H1 (cell line): ENCODE measurements at regions not wholly inside any gene's neighbourhood (a gene's known extent, or its start where the extent isn't known, plus 50 kb on each side); places are given as distances from the start of the nearest gene placed in this dataset.
A peak's percentile ranks its signal among the peaks of the same experiment; 100 is the strongest.

Source experiments
- CTCF ChIA-PET: fragments of 300-600 bp; sonication (Branson Sonifier 250); formaldehyde crosslinking; loops from one replicate; lab custom pipeline; 2021; ENCODE audit not compliant: partially characterized antibody; lab: Charles Lee
- POLR2A ChIA-PET: fragments of 300-600 bp; sonication (Branson Sonifier 250); formaldehyde crosslinking; loops from one replicate; lab custom pipeline; 2021; ENCODE audit warnings: inconsistent platforms; ENCODE audit not compliant: partially characterized antibody; lab: Charles Lee
- DNase-seq, 2 experiments: peaks; one replicate each; pipeline versions ENCODE4 v3.0.0 to v3.0.0-alpha.2; 2010 to 2022; ENCODE audit warnings: low spot score in 2 of 2, low read depth in 1 of 2, mixed read lengths in 1 of 2
- FAIRE-seq: peaks from 2 replicates; lab custom pipeline; 2011; peaks lifted over from hg19 to GRCh38; lab: Jason Lieb, UNC
- H2AFZ ChIP-seq: 2 replicates; pipeline ENCODE4 v1.8.1; 2012; ENCODE audit warnings: low read length, inconsistent platforms
- H2AK5ac ChIP-seq: 2 replicates; pipeline ENCODE4 v1.6.1; 2013; ENCODE audit warnings: low read depth, low read length
- H2BK120ac ChIP-seq: replicated peaks from 2 replicates; pipeline ENCODE3; 2013; ENCODE audit warnings: low read depth, low read length, inconsistent platforms
- H2BK12ac ChIP-seq: 2 replicates; pipeline ENCODE4 v1.6.1; 2013; ENCODE audit warnings: low read depth, low read length
- H2BK15ac ChIP-seq: 2 replicates; pipeline ENCODE4 v1.6.1; 2013; ENCODE audit warnings: low read length
- H2BK20ac ChIP-seq: 2 replicates; pipeline ENCODE4 v1.6.1; 2013; ENCODE audit warnings: low read length
- H2BK5ac ChIP-seq: 2 replicates; pipeline ENCODE4 v1.6.1; 2013; ENCODE audit warnings: low read depth, low read length
- H3K14ac ChIP-seq: 2 replicates; pipeline ENCODE4 v1.6.1; 2013; ENCODE audit warnings: inconsistent platforms; ENCODE audit not compliant: insufficient read length
- H3K18ac ChIP-seq: 2 replicates; pipeline ENCODE4 v1.6.1; 2013; ENCODE audit warnings: low read length; ENCODE audit errors: extremely low read depth
- H3K23ac ChIP-seq: 2 replicates; pipeline ENCODE4 v1.6.1; 2013; ENCODE audit warnings: inconsistent platforms; ENCODE audit not compliant: insufficient read length
- H3K23me2 ChIP-seq: 2 replicates; pipeline ENCODE4 v1.6.1; 2013; ENCODE audit warnings: low read depth, low read length
- H3K27ac ChIP-seq: 2 replicates; pipeline ENCODE4 v1.6.1; 2011; ENCODE audit warnings: low read depth, low read length, inconsistent platforms
- H3K27me3 ChIP-seq, 4 experiments: replicated peaks in 1 of 4; 1 replicate in 1 of 4; 2 replicates in 3 of 4; pipeline versions ENCODE4 v1.6.1 to v1.8.1; 2011 to 2013; ENCODE audit warnings: low read length in 3 of 4, mild to moderate bottlenecking in 3 of 4, inconsistent platforms in 2 of 4, mixed read lengths in 2 of 4, moderate library complexity in 1 of 4; ENCODE audit not compliant: control insufficient read depth in 3 of 4, insufficient read depth in 3 of 4; ENCODE audit errors: extremely low read depth in 1 of 4
- H3K36me3 ChIP-seq, 4 experiments: 2 replicates each; pipeline versions ENCODE4 v1.6.1 to v1.8.1; 2011 to 2013; ENCODE audit warnings: mild to moderate bottlenecking in 4 of 4, low read length in 3 of 4, moderate library complexity in 2 of 4, control low read depth in 1 of 4, inconsistent platforms in 1 of 4; ENCODE audit not compliant: insufficient read depth in 4 of 4, control insufficient read depth in 2 of 4
- H3K4ac ChIP-seq: replicated peaks from 2 replicates; pipeline ENCODE3; 2013; ENCODE audit warnings: low read length, low read depth, mixed read lengths, inconsistent platforms; ENCODE audit not compliant: insufficient read length
- H3K4me1 ChIP-seq, 4 experiments: replicated peaks in 1 of 4; 1 replicate in 1 of 4; 2 replicates in 3 of 4; pipeline versions ENCODE4 v1.6.1 to v1.8.1; 2011 to 2013; ENCODE audit warnings: low read length in 3 of 4, inconsistent platforms in 2 of 4, mixed read lengths in 1 of 4; ENCODE audit not compliant: insufficient read depth in 4 of 4, control insufficient read depth in 3 of 4
- H3K4me2 ChIP-seq, 2 experiments: 2 replicates each; pipeline versions ENCODE4 v1.6.1 to v1.8.1; 2011 to 2013; ENCODE audit warnings: low read depth in 2 of 2, low read length in 2 of 2, control low read depth in 1 of 2, inconsistent platforms in 1 of 2, mild to moderate bottlenecking in 1 of 2; ENCODE audit not compliant: insufficient read depth in 1 of 2
- H3K4me3 ChIP-seq, 4 experiments: fragments of 200-600, 300-600 bp in 1 of 4; sonication (generic), shearing (Covaris generic), sonication (Bioruptor Twin) in 1 of 4; 2 replicates each; pipeline versions ENCODE4 v1.5.1 to v1.8.1; 2011 to 2016; ENCODE audit warnings: low read length in 4 of 4, low read depth in 3 of 4, control low read depth in 2 of 4, inconsistent platforms in 2 of 4, mild to moderate bottlenecking in 2 of 4, mixed read lengths in 1 of 4, moderate library complexity in 1 of 4; ENCODE audit not compliant: insufficient read depth in 2 of 4; ENCODE audit errors: extremely low read depth in 1 of 4
- H3K56ac ChIP-seq: replicated peaks from 2 replicates; pipeline ENCODE3; 2013; ENCODE audit warnings: low read depth, mild to moderate bottlenecking, mixed read lengths, low read length, inconsistent platforms; ENCODE audit not compliant: insufficient read length
- H3K79me1 ChIP-seq: 2 replicates; pipeline ENCODE4 v1.6.1; 2013; ENCODE audit warnings: low read depth, low read length, control low read depth
- H3K79me2 ChIP-seq, 2 experiments: 2 replicates each; pipeline versions ENCODE4 v1.6.1 to v1.8.1; 2012 to 2013; ENCODE audit warnings: low read length in 2 of 2, mild to moderate bottlenecking in 2 of 2, inconsistent platforms in 1 of 2; ENCODE audit not compliant: insufficient read depth in 2 of 2, control insufficient read depth in 1 of 2
- H3K9ac ChIP-seq, 4 experiments: replicated peaks in 1 of 4; 1 replicate in 1 of 4; 2 replicates in 3 of 4; pipeline versions ENCODE4 v1.6.1 to v1.8.1; 2011 to 2013; ENCODE audit warnings: low read depth in 3 of 4, low read length in 3 of 4, control low read depth in 2 of 4, mild to moderate bottlenecking in 2 of 4, moderate library complexity in 2 of 4, inconsistent platforms in 1 of 4; ENCODE audit errors: extremely low read depth in 1 of 4
- H3K9me3 ChIP-seq, 2 experiments: 2 replicates each; pipeline versions ENCODE4 v1.6.1 to v1.8.1; 2012 to 2013; ENCODE audit warnings: mild to moderate bottlenecking in 2 of 2, moderate library complexity in 2 of 2, control low read depth in 1 of 2, inconsistent platforms in 1 of 2, low read depth in 1 of 2, low read length in 1 of 2, mixed read lengths in 1 of 2; ENCODE audit not compliant: insufficient read depth in 2 of 2
- H4K20me1 ChIP-seq, 2 experiments: replicated peaks in 1 of 2; 2 replicates each; pipeline versions ENCODE3 to v1.8.1; 2011 to 2013; ENCODE audit warnings: inconsistent platforms in 2 of 2, low read length in 2 of 2, mild to moderate bottlenecking in 1 of 2; ENCODE audit not compliant: insufficient read depth in 2 of 2, control insufficient read depth in 1 of 2
- H4K5ac ChIP-seq: 2 replicates; pipeline ENCODE4 v1.6.1; 2013; ENCODE audit warnings: low read length, low read depth, mixed read lengths, inconsistent platforms; ENCODE audit not compliant: insufficient read length
- H4K8ac ChIP-seq: 2 replicates; pipeline ENCODE4 v1.8.0; 2013; ENCODE audit warnings: mild to moderate bottlenecking, moderate library complexity, low read length, inconsistent platforms; ENCODE audit not compliant: insufficient read depth; ENCODE audit errors: extremely low read depth
- H4K91ac ChIP-seq: replicated peaks from 2 replicates; pipeline ENCODE3; 2013; ENCODE audit warnings: low read length, mixed read lengths, inconsistent platforms; ENCODE audit not compliant: insufficient read length
- ASH2L ChIP-seq: fragments of 200-600, 300-600 bp; sonication (generic); IDR thresholded peaks from one replicate; pipeline ENCODE4 v1.7.1; 2017; ENCODE audit warnings: low read length
- POLR2A ChIP-seq, 2 experiments: IDR thresholded peaks; 1 replicate in 1 of 2; 2 replicates in 1 of 2; pipeline ENCODE4 v1.6.1; 2011; ENCODE audit warnings: low read depth in 2 of 2, low read length in 2 of 2, mild to moderate bottlenecking in 2 of 2; ENCODE audit errors: control extremely low read depth in 1 of 2
- RAD21 ChIP-seq, 2 experiments: IDR thresholded peaks in 1 of 2; conservative IDR thresholded peaks in 1 of 2; 2 replicates each; pipeline ENCODE4 v1.6.1; 2011; ENCODE audit warnings: low read depth in 2 of 2, low read length in 2 of 2, improper control_type of control experiment in 1 of 2, inconsistent platforms in 1 of 2, mild to moderate bottlenecking in 1 of 2, moderate library complexity in 1 of 2
- RFX5 ChIP-seq: IDR thresholded peaks from 2 replicates; pipeline ENCODE4 v1.6.1; 2011; ENCODE audit warnings: low read depth, low read length, improper control_type of control experiment, borderline replicate concordance
- WGBS, 2 experiments: shearing (Covaris generic) in 1 of 2; methylation state at CpG; one replicate each; pipeline versions ENCODE4 v1.1.6 to v1.1.7; 2013 to 2015; ENCODE audit warnings: low lambda C conversion rate in 2 of 2, mixed read lengths in 2 of 2, inconsistent platforms in 1 of 2, low coverage in 1 of 2, missing lambda C conversion rate in 1 of 2; ENCODE audit not compliant: insufficient replicate concordance in 2 of 2, insufficient coverage in 1 of 2, insufficient read length in 1 of 2; ENCODE audit errors: extremely low coverage in 1 of 2, missing lambda C conversion rate in 1 of 2; 5-methylcytosine and 5-hydroxymethylcytosine counted together
- TF ChIP-seq, protein P1 (sequence below): IDR thresholded peaks from 2 replicates; pipeline ENCODE4 v1.6.1; 2012; ENCODE audit warnings: low read length, inconsistent platforms

DNA sequence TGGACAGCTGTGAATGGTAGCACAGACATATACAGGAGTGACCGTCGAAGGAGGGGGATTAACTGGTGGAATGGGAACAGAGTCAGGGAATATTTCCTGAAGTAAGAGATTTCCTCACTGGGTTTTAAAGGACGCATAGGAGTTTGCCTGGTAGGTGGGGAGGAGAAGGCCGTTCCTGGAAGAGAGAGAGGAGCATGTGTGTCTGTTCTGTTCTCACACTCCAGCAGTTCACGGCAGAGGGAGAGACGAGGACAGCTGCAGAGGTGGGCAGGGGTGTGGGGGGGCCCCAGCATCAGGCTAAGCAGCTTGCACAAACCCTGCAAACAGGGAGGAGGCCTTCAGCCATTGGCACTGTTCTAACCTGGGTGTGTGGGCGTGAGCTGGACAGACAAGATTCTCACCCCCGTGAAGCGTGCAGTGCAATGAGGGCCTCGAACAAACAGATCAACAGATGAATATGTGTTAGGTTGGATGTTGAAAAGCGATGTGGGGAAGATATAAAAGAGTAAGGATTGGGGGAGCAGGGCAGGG is 85.3 kb upstream of the GSE1 start:
- Histone ChIP-seq H4K8ac (no peak overlapping the region), H3K4me2 (no peak overlapping the region), H2BK15ac (0 out of 2 replicates have a peak overlapping the region, but pooled peaks have one; percentile 31), H4K20me1 (peaks cover 0 to 6% of the 10 kb centered on the region in 2 experiments), H2BK5ac (peak overlapping the region; percentile 63; the same call in 1 of the 2 replicates), H3K27ac (no peak overlapping the region), H3K23ac (no peak overlapping the region), H4K5ac (no peak overlapping the region), H3K23me2 (peaks cover 3% of the 10 kb centered on the region), H3K79me2 (no peaks in the 10 kb centered on the region), H2BK120ac (no peak overlapping the region), H3K36me3 (no peaks in the 10 kb centered on the region), H4K91ac (peak overlapping the region; percentile 1), H3K4me3 (no peak overlapping the region), H2BK12ac (peak overlapping the region; percentile 50; the same call in 1 of the 2 replicates), H2AFZ (no peak overlapping the region), H2AK5ac (peak overlapping the region; percentile 58; the same call in 1 of the 2 replicates), H3K18ac (no peak overlapping the region), H3K56ac (no peak overlapping the region), H3K27me3 (no peaks in the 10 kb centered on the region), H3K9me3 (no peaks in the 10 kb centered on the region), H3K9ac (no peak overlapping the region), H3K79me1 (peaks cover 2% of the 10 kb centered on the region; the same call in 1 of the 2 replicates), H3K14ac (no peak overlapping the region), H3K4me1 (peaks cover 6 to 33% (median 17%) of the 10 kb centered on the region in 4 experiments), H3K4ac (no peak overlapping the region), H2BK20ac (no peak overlapping the region)
- TF ChIP-seq ASH2L: no peak
- TF ChIP-seq, protein P1, sequence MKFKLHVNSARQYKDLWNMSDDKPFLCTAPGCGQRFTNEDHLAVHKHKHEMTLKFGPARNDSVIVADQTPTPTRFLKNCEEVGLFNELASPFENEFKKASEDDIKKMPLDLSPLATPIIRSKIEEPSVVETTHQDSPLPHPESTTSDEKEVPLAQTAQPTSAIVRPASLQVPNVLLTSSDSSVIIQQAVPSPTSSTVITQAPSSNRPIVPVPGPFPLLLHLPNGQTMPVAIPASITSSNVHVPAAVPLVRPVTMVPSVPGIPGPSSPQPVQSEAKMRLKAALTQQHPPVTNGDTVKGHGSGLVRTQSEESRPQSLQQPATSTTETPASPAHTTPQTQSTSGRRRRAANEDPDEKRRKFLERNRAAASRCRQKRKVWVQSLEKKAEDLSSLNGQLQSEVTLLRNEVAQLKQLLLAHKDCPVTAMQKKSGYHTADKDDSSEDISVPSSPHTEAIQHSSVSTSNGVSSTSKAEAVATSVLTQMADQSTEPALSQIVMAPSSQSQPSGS: no peak
- no peak for TF ChIP-seq POLR2A (IDR thresholded peaks at IDR 0.05; ENCODE audit: control extremely low read depth in 1 of 2, low read depth in 2 of 2, low read length in 2 of 2)
- TF ChIP-seq RFX5: no peak
- no peak for TF ChIP-seq RAD21 (IDR thresholded peaks at IDR 0.05 in 1 of 2, conservative IDR thresholded peaks at IDR 0.05 in 1 of 2; ENCODE audit: low read depth in 2 of 2, low read length in 2 of 2)
- WGBS, 2 experiments: 86 to 100% methylated on average over 1 to 11 of the region's 11 CpGs
- ChIA-PET POLR2A (interaction anchor here (0.8 kb wide), 1 partner anchor 13 kb away, joined by 3 read pairs; no protein-coding TSS in a partner anchor), CTCF (interaction anchor here (0.9 to 9.8 kb wide), 16 partner anchors 12 to 197 kb away, joined by 3 to 153 read pairs (median 8); no protein-coding TSS in a partner anchor)
- no peak for FAIRE-seq
- no peak for DNase-seq
